A549 (cell line): ENCODE measurements at regions not wholly inside any gene's neighbourhood (a gene's known extent, or its start where the extent isn't known, plus 50 kb on each side); places are given as distances from the start of the nearest gene placed in this dataset.

Experiments used
- ATAC-seq, 2 experiments: fragments of 200-7000 bp in 1 of 2; fragments of >200 bp in 1 of 2; cut with Nextera tagmentation in 1 of 2; cut with Tn5 transposase in 1 of 2; 3 replicates each; pipeline versions ENCODE4 v1.8.0 to v1.9.1; 2018 to 2020; ENCODE audit warnings: mild to moderate bottlenecking in 1 of 2, moderate library complexity in 1 of 2
- CTCF ChIA-PET: fragments of 300-600 bp; sonication (Branson Sonifier 250); formaldehyde crosslinking; extraction: SDS; loops from one replicate; lab custom pipeline; 2021; ENCODE audit warnings: antibody characterized with exemption, inconsistent platforms; lab: Yijun Ruan, JAX
- POLR2A ChIA-PET: fragments of 350-600 bp; formaldehyde crosslinking; extraction: SDS; loops from one replicate; lab custom pipeline; 2021; ENCODE audit warnings: antibody characterized with exemption, inconsistent platforms; lab: Yijun Ruan, JAX
- DNase-seq, 2 experiments: peaks; one replicate each; pipeline versions ENCODE4 v3.0.0 to v3.0.0-alpha.2; 2011 to 2016; ENCODE audit warnings: low read depth in 1 of 2, low spot score in 1 of 2
- FAIRE-seq: peaks from 2 replicates; lab custom pipeline; 2011; peaks lifted over from hg19 to GRCh38; lab: Jason Lieb, UNC
- H3K27ac ChIP-seq, 2 experiments: fragments of >200 bp; sonication (Bioruptor Twin); formaldehyde crosslinking; 3 replicates each; pipeline ENCODE4 v1.5.1; 2016 to 2017
- H3K4me1 ChIP-seq: fragments of >200 bp; sonication (Bioruptor Twin); formaldehyde crosslinking; 3 replicates; pipeline ENCODE4 v1.6.1; 2016
- H3K4me2 ChIP-seq: fragments of >200 bp; sonication (Bioruptor Twin); formaldehyde crosslinking; 3 replicates; pipeline ENCODE4 v1.6.1; 2016
- H3K4me3 ChIP-seq: fragments of >200 bp; sonication (Bioruptor Twin); formaldehyde crosslinking; 3 replicates; pipeline ENCODE4 v1.5.1; 2016
- H3K9me3 ChIP-seq: fragments of >200 bp; sonication (Bioruptor Twin); formaldehyde crosslinking; 3 replicates; pipeline ENCODE4 v1.6.1; 2016
- HOXB5 ChIP-seq: fragments of 250-450 bp; sonication (Bioruptor Pico); IDR thresholded peaks from 2 replicates; pipeline ENCODE4 v1.5.0; 2020; ENCODE audit warnings: mild to moderate bottlenecking, moderate library complexity
- SREBF2 ChIP-seq: fragments of 450-650 bp; IDR thresholded peaks from 2 replicates; pipeline ENCODE4 v1.6.1; 2014; ENCODE audit warnings: mild to moderate bottlenecking, moderate library complexity
- TFCP2L1 ChIP-seq: fragments of 250-450 bp; sonication (Bioruptor Pico); IDR thresholded peaks from 2 replicates; pipeline ENCODE4 v1.5.0; 2021; ENCODE audit warnings: mild to moderate bottlenecking
- TP53 ChIP-seq: fragments of 250-450 bp; sonication (Bioruptor Pico); IDR thresholded peaks from 2 replicates; pipeline ENCODE4 v1.5.0; 2021; ENCODE audit warnings: mild to moderate bottlenecking, moderate library complexity
- WGBS: methylation state at CpG from one replicate; pipeline ENCODE4 v1.1.6; 2017; ENCODE audit errors: missing lambda C conversion rate; 5-methylcytosine and 5-hydroxymethylcytosine counted together
- small RNA-seq, 6 experiments: library from RNA; depleted of rRNA; stranded (forward); fragments of <200 nt; gene quantifications; one replicate each; pipeline ENCODE3, GENCODE V24; 2012

GRCh38 chr3:111485086-111485485 is 56.9 kb upstream of the CD96 start:
- no peaks in the 10 kb centered on the region for H3K9me3 ChIP-seq
- no peak overlapping the region for H3K4me3 ChIP-seq
- ChIA-PET CTCF (interaction anchor here (1.6 kb wide), 1 partner anchor 19 kb away, joined by 4 read pairs; no protein-coding TSS in a partner anchor), POLR2A (no interaction called here)
- no peak for FAIRE-seq
- 78% methylated on average over 1 of the region's 1 CpG for WGBS
- no peaks in the 10 kb centered on the region for H3K4me1 ChIP-seq
- H3K27ac ChIP-seq, result no peak overlapping the region
- DNase-seq, result no peak
- no peak overlapping the region for H3K4me2 ChIP-seq
- TF ChIP-seq SREBF2 (no peak), TFCP2L1 (CRISPR knock-in tag) (no peak), HOXB5 (CRISPR knock-in tag) (no peak), TP53 (CRISPR knock-in tag) (no peak)
- TF ChIP-seq, all 56 proteins: peak for 0
- ATAC-seq, result no peak

Small RNAs in the stretch of these regions (small RNA-seq; reads per million reads assigned to genes)
- gene ATP6V0CP2, result 0 reads per million in 6 experiments
